H1 (cell line): ENCODE measurements at regions not wholly inside any gene's neighbourhood (a gene's known extent, or its start where the extent isn't known, plus 50 kb on each side); places are given as distances from the start of the nearest gene placed in this dataset.

Experiments used
- CTCF ChIA-PET: fragments of 300-600 bp; sonication (Branson Sonifier 250); formaldehyde crosslinking; loops from one replicate; lab custom pipeline; 2021; ENCODE audit not compliant: partially characterized antibody; lab: Charles Lee
- POLR2A ChIA-PET: fragments of 300-600 bp; sonication (Branson Sonifier 250); formaldehyde crosslinking; loops from one replicate; lab custom pipeline; 2021; ENCODE audit warnings: inconsistent platforms; ENCODE audit not compliant: partially characterized antibody; lab: Charles Lee
- DNase-seq, 2 experiments: peaks; one replicate each; pipeline versions ENCODE4 v3.0.0 to v3.0.0-alpha.2; 2010 to 2022; ENCODE audit warnings: low spot score in 2 of 2, low read depth in 1 of 2, mixed read lengths in 1 of 2
- FAIRE-seq: peaks from 2 replicates; lab custom pipeline; 2011; peaks lifted over from hg19 to GRCh38; lab: Jason Lieb, UNC
- H2AFZ ChIP-seq: 2 replicates; pipeline ENCODE4 v1.8.1; 2012; ENCODE audit warnings: low read length, inconsistent platforms
- H2AK5ac ChIP-seq: 2 replicates; pipeline ENCODE4 v1.6.1; 2013; ENCODE audit warnings: low read depth, low read length
- H2BK120ac ChIP-seq: replicated peaks from 2 replicates; pipeline ENCODE3; 2013; ENCODE audit warnings: low read depth, low read length, inconsistent platforms
- H2BK12ac ChIP-seq: 2 replicates; pipeline ENCODE4 v1.6.1; 2013; ENCODE audit warnings: low read depth, low read length
- H2BK15ac ChIP-seq: 2 replicates; pipeline ENCODE4 v1.6.1; 2013; ENCODE audit warnings: low read length
- H2BK20ac ChIP-seq: 2 replicates; pipeline ENCODE4 v1.6.1; 2013; ENCODE audit warnings: low read length
- H2BK5ac ChIP-seq: 2 replicates; pipeline ENCODE4 v1.6.1; 2013; ENCODE audit warnings: low read depth, low read length
- H3K14ac ChIP-seq: 2 replicates; pipeline ENCODE4 v1.6.1; 2013; ENCODE audit warnings: inconsistent platforms; ENCODE audit not compliant: insufficient read length
- H3K18ac ChIP-seq: 2 replicates; pipeline ENCODE4 v1.6.1; 2013; ENCODE audit warnings: low read length; ENCODE audit errors: extremely low read depth
- H3K23ac ChIP-seq: 2 replicates; pipeline ENCODE4 v1.6.1; 2013; ENCODE audit warnings: inconsistent platforms; ENCODE audit not compliant: insufficient read length
- H3K23me2 ChIP-seq: 2 replicates; pipeline ENCODE4 v1.6.1; 2013; ENCODE audit warnings: low read depth, low read length
- H3K27ac ChIP-seq: 2 replicates; pipeline ENCODE4 v1.6.1; 2011; ENCODE audit warnings: low read depth, low read length, inconsistent platforms
- H3K27me3 ChIP-seq, 4 experiments: replicated peaks in 1 of 4; 1 replicate in 1 of 4; 2 replicates in 3 of 4; pipeline versions ENCODE4 v1.6.1 to v1.8.1; 2011 to 2013; ENCODE audit warnings: low read length in 3 of 4, mild to moderate bottlenecking in 3 of 4, inconsistent platforms in 2 of 4, mixed read lengths in 2 of 4, moderate library complexity in 1 of 4; ENCODE audit not compliant: control insufficient read depth in 3 of 4, insufficient read depth in 3 of 4; ENCODE audit errors: extremely low read depth in 1 of 4
- H3K36me3 ChIP-seq, 4 experiments: 2 replicates each; pipeline versions ENCODE4 v1.6.1 to v1.8.1; 2011 to 2013; ENCODE audit warnings: mild to moderate bottlenecking in 4 of 4, low read length in 3 of 4, moderate library complexity in 2 of 4, control low read depth in 1 of 4, inconsistent platforms in 1 of 4; ENCODE audit not compliant: insufficient read depth in 4 of 4, control insufficient read depth in 2 of 4
- H3K4ac ChIP-seq: replicated peaks from 2 replicates; pipeline ENCODE3; 2013; ENCODE audit warnings: low read length, low read depth, mixed read lengths, inconsistent platforms; ENCODE audit not compliant: insufficient read length
- H3K4me1 ChIP-seq, 4 experiments: replicated peaks in 1 of 4; 1 replicate in 1 of 4; 2 replicates in 3 of 4; pipeline versions ENCODE4 v1.6.1 to v1.8.1; 2011 to 2013; ENCODE audit warnings: low read length in 3 of 4, inconsistent platforms in 2 of 4, mixed read lengths in 1 of 4; ENCODE audit not compliant: insufficient read depth in 4 of 4, control insufficient read depth in 3 of 4
- H3K4me2 ChIP-seq, 2 experiments: 2 replicates each; pipeline versions ENCODE4 v1.6.1 to v1.8.1; 2011 to 2013; ENCODE audit warnings: low read depth in 2 of 2, low read length in 2 of 2, control low read depth in 1 of 2, inconsistent platforms in 1 of 2, mild to moderate bottlenecking in 1 of 2; ENCODE audit not compliant: insufficient read depth in 1 of 2
- H3K4me3 ChIP-seq, 4 experiments: fragments of 200-600, 300-600 bp in 1 of 4; sonication (generic), shearing (Covaris generic), sonication (Bioruptor Twin) in 1 of 4; 2 replicates each; pipeline versions ENCODE4 v1.5.1 to v1.8.1; 2011 to 2016; ENCODE audit warnings: low read length in 4 of 4, low read depth in 3 of 4, control low read depth in 2 of 4, inconsistent platforms in 2 of 4, mild to moderate bottlenecking in 2 of 4, mixed read lengths in 1 of 4, moderate library complexity in 1 of 4; ENCODE audit not compliant: insufficient read depth in 2 of 4; ENCODE audit errors: extremely low read depth in 1 of 4
- H3K56ac ChIP-seq: replicated peaks from 2 replicates; pipeline ENCODE3; 2013; ENCODE audit warnings: low read depth, mild to moderate bottlenecking, mixed read lengths, low read length, inconsistent platforms; ENCODE audit not compliant: insufficient read length
- H3K79me1 ChIP-seq: 2 replicates; pipeline ENCODE4 v1.6.1; 2013; ENCODE audit warnings: low read depth, low read length, control low read depth
- H3K79me2 ChIP-seq, 2 experiments: 2 replicates each; pipeline versions ENCODE4 v1.6.1 to v1.8.1; 2012 to 2013; ENCODE audit warnings: low read length in 2 of 2, mild to moderate bottlenecking in 2 of 2, inconsistent platforms in 1 of 2; ENCODE audit not compliant: insufficient read depth in 2 of 2, control insufficient read depth in 1 of 2
- H3K9ac ChIP-seq, 4 experiments: replicated peaks in 1 of 4; 1 replicate in 1 of 4; 2 replicates in 3 of 4; pipeline versions ENCODE4 v1.6.1 to v1.8.1; 2011 to 2013; ENCODE audit warnings: low read depth in 3 of 4, low read length in 3 of 4, control low read depth in 2 of 4, mild to moderate bottlenecking in 2 of 4, moderate library complexity in 2 of 4, inconsistent platforms in 1 of 4; ENCODE audit errors: extremely low read depth in 1 of 4
- H3K9me3 ChIP-seq, 2 experiments: 2 replicates each; pipeline versions ENCODE4 v1.6.1 to v1.8.1; 2012 to 2013; ENCODE audit warnings: mild to moderate bottlenecking in 2 of 2, moderate library complexity in 2 of 2, control low read depth in 1 of 2, inconsistent platforms in 1 of 2, low read depth in 1 of 2, low read length in 1 of 2, mixed read lengths in 1 of 2; ENCODE audit not compliant: insufficient read depth in 2 of 2
- H4K20me1 ChIP-seq, 2 experiments: replicated peaks in 1 of 2; 2 replicates each; pipeline versions ENCODE3 to v1.8.1; 2011 to 2013; ENCODE audit warnings: inconsistent platforms in 2 of 2, low read length in 2 of 2, mild to moderate bottlenecking in 1 of 2; ENCODE audit not compliant: insufficient read depth in 2 of 2, control insufficient read depth in 1 of 2
- H4K5ac ChIP-seq: 2 replicates; pipeline ENCODE4 v1.6.1; 2013; ENCODE audit warnings: low read length, low read depth, mixed read lengths, inconsistent platforms; ENCODE audit not compliant: insufficient read length
- H4K8ac ChIP-seq: 2 replicates; pipeline ENCODE4 v1.8.0; 2013; ENCODE audit warnings: mild to moderate bottlenecking, moderate library complexity, low read length, inconsistent platforms; ENCODE audit not compliant: insufficient read depth; ENCODE audit errors: extremely low read depth
- H4K91ac ChIP-seq: replicated peaks from 2 replicates; pipeline ENCODE3; 2013; ENCODE audit warnings: low read length, mixed read lengths, inconsistent platforms; ENCODE audit not compliant: insufficient read length
- POLR2AphosphoS5 ChIP-seq: IDR thresholded peaks from 2 replicates; pipeline ENCODE4 v1.6.1; 2011; ENCODE audit warnings: low read depth, low read length
- TCF12 ChIP-seq: IDR thresholded peaks from 2 replicates; pipeline ENCODE4 v1.6.1; 2011; ENCODE audit warnings: low read depth, mild to moderate bottlenecking, low read length
- WGBS, 2 experiments: shearing (Covaris generic) in 1 of 2; methylation state at CpG; one replicate each; pipeline versions ENCODE4 v1.1.6 to v1.1.7; 2013 to 2015; ENCODE audit warnings: low lambda C conversion rate in 2 of 2, mixed read lengths in 2 of 2, inconsistent platforms in 1 of 2, low coverage in 1 of 2, missing lambda C conversion rate in 1 of 2; ENCODE audit not compliant: insufficient replicate concordance in 2 of 2, insufficient coverage in 1 of 2, insufficient read length in 1 of 2; ENCODE audit errors: extremely low coverage in 1 of 2, missing lambda C conversion rate in 1 of 2; 5-methylcytosine and 5-hydroxymethylcytosine counted together

DNA sequence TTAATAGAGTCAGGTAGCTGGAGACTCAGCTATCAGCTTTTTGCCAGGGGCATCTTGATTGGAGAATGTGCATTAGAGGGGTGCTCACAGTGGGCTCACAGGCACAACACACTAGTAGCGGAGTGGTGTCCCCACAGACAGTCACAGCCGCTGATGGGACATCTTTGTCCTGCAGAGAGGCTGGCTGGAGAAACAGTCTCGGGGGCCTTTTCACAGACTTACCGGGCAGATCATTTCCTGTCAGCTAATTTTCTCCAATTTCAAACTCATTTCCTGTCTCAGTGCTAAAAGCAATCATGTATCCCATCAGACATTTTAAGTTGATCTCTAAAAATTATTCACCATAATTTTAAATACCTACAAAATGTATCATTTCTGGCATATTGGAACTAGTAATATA is 562.6 kb downstream of the DCDC2C start:
- H3K79me1 ChIP-seq = no peaks in the 10 kb centered on the region
- H3K4me2 ChIP-seq = no peak overlapping the region
- H3K9me3 ChIP-seq = 0 out of 4 replicates have a peak, but pooled peaks cover 0 to 3% of the 10 kb centered on the region in 2 experiments
- H2BK12ac ChIP-seq = no peak overlapping the region
- no peak overlapping the region for H3K18ac ChIP-seq
- H2AFZ ChIP-seq = no peak overlapping the region
- ChIA-PET POLR2A (no interaction called here), CTCF (no interaction called here)
- no peak overlapping the region for H3K4ac ChIP-seq
- H2BK120ac ChIP-seq = no peak overlapping the region
- no peak for TF ChIP-seq POLR2AphosphoS5
- no peak for TF ChIP-seq TCF12
- H3K4me1 ChIP-seq = no peaks in the 10 kb centered on the region
- H3K27ac ChIP-seq = no peak overlapping the region
- H4K5ac ChIP-seq = no peak overlapping the region
- H3K56ac ChIP-seq = no peak overlapping the region
- H3K23ac ChIP-seq = no peak overlapping the region
- H4K20me1 ChIP-seq = no peaks in the 10 kb centered on the region
- DNase-seq (no peak), FAIRE-seq (no peak)
- no peak overlapping the region for H2AK5ac ChIP-seq
- no peak overlapping the region for H3K14ac ChIP-seq
- H3K36me3 ChIP-seq = no peaks in the 10 kb centered on the region
- H3K23me2 ChIP-seq = no peaks in the 10 kb centered on the region
- H4K91ac ChIP-seq = no peak overlapping the region
- H4K8ac ChIP-seq = no peak overlapping the region
- 100% methylated on average over 4 of the region's 4 CpGs; no CpG with 5 or more reads in 1 of the 2 experiments for WGBS, 2 experiments
- no peak overlapping the region for H2BK15ac ChIP-seq
- no peak overlapping the region for H2BK5ac ChIP-seq
- no peaks in the 10 kb centered on the region for H3K27me3 ChIP-seq
- no peak overlapping the region for H2BK20ac ChIP-seq
- no peak overlapping the region for H3K9ac ChIP-seq
- no peak overlapping the region for H3K4me3 ChIP-seq
- no peaks in the 10 kb centered on the region for H3K79me2 ChIP-seq
